ENCODE measurements at regions not wholly inside any gene's neighbourhood (a gene's known extent, or its start where the extent isn't known, plus 50 kb on each side); places are given as distances from the start of the nearest gene placed in this dataset.

DNA sequence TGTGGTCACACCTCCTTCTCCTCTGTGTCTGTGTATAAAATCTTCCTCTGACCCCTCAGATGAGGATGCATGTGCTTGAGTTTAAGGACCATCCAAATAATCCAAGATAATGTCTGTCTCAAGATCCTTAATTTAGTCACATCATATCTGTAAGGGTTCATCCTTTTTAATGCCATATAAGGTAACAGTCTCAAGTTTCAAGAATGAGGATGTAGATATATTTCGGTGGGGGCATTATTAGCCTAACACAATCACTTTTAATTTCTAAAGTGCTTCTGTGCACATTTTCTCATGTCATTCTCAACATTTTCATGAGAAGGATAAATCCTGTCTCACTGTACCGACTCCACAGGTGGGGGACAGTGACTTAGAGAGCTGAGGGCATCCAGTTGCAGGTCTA is 235.3 kb downstream of the BUB3 start:
- no peaks in the 10 kb centered on the region for H3K36me3 ChIP-seq
- intact Hi-C loops (cut with DNase I), result no loop called here
- WGBS, 2 donors, result 87 to 90% methylated on average over 2 of the region's 2 CpGs
- no peaks in the 10 kb centered on the region for H3K4me1 ChIP-seq
- TF ChIP-seq EP300 (IDR thresholded peaks at IDR 0.05), result no peak
- no peak for TF ChIP-seq POLR2AphosphoS5 (IDR thresholded peaks at IDR 0.05)
- TF ChIP-seq, protein P1, sequence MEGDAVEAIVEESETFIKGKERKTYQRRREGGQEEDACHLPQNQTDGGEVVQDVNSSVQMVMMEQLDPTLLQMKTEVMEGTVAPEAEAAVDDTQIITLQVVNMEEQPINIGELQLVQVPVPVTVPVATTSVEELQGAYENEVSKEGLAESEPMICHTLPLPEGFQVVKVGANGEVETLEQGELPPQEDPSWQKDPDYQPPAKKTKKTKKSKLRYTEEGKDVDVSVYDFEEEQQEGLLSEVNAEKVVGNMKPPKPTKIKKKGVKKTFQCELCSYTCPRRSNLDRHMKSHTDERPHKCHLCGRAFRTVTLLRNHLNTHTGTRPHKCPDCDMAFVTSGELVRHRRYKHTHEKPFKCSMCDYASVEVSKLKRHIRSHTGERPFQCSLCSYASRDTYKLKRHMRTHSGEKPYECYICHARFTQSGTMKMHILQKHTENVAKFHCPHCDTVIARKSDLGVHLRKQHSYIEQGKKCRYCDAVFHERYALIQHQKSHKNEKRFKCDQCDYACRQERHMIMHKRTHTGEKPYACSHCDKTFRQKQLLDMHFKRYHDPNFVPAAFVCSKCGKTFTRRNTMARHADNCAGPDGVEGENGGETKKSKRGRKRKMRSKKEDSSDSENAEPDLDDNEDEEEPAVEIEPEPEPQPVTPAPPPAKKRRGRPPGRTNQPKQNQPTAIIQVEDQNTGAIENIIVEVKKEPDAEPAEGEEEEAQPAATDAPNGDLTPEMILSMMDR (IDR thresholded peaks at IDR 0.05), result no peak
- TF ChIP-seq POLR2A (IDR thresholded peaks at IDR 0.05), result no peak
- DNase-seq, result no peak
- no peaks in the 10 kb centered on the region for H3K27me3 ChIP-seq
- no peak overlapping the region for H3K27ac ChIP-seq
- H3K9me3 ChIP-seq, result peaks cover 0 to 14% (median 7%) of the 10 kb centered on the region in 4 donors
- H3K4me3 ChIP-seq, result no peak overlapping the region

DNA sequence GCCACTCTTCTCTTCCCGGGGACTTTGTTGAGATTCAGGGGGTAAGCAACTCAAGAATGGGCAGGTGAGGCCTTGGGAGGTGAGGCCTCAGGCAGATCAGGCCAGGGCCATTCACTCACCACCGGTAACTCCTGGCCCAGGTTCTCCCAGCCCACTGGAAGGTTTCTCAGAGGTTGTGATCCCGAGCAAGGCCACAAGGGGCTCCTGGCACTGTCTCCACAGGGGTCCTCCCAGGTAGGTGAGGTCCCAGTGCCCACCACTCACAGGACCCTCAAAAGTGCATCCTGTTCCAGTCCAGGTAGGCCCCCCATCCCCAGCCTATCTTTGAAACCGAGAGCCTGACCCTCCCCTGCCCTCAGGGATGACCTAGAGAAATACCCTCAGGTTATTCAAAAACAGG is 236.1 kb downstream of the BUB3 start:
- DNase-seq, result no peak
- TF ChIP-seq EP300 (IDR thresholded peaks at IDR 0.05) (no peak), POLR2A (IDR thresholded peaks at IDR 0.05) (no peak), POLR2AphosphoS5 (IDR thresholded peaks at IDR 0.05) (no peak)
- TF ChIP-seq, protein P1 (IDR thresholded peaks at IDR 0.05), result no peak
- no peak overlapping the region for H3K4me3 ChIP-seq
- H3K27me3 ChIP-seq, result no peaks in the 10 kb centered on the region
- no peaks in the 10 kb centered on the region for H3K4me1 ChIP-seq
- H3K36me3 ChIP-seq, result no peaks in the 10 kb centered on the region
- no peak overlapping the region for H3K27ac ChIP-seq
- intact Hi-C loops (cut with DNase I), result no loop called here
- peaks cover 0 to 6% (median 4%) of the 10 kb centered on the region in 4 donors for H3K9me3 ChIP-seq
- WGBS, 2 donors, result 84 to 86% methylated on average over 4 of the region's 4 CpGs

DNA sequence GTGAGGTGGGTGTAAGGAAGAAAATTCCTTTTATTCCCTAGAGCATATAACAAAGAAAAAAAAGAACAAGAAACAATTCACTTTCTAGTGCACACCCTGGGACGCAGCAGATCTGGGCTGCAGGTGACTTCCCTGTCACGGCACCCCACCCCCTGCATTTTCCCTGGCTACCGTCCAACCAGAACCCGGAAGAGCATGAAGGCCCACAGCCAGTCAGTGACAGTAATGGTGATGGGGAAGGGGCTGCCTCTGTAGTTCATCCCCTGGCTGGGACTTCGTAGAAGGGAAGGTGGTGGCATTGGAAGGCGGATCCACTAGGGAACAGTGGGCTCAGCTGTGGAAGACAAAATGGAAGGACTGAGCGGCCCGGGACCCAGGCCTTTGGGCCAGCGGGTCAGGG is 236.7 kb downstream of the BUB3 start:
- Histone ChIP-seq H3K27ac (no peak overlapping the region), H3K4me3 (no peak overlapping the region), H3K27me3 (no peaks in the 10 kb centered on the region), H3K36me3 (no peaks in the 10 kb centered on the region), H3K9me3 (peaks cover 0 to under 1% (median 0%) of the 10 kb centered on the region in 4 donors), H3K4me1 (no peaks in the 10 kb centered on the region)
- no peak for TF ChIP-seq POLR2AphosphoS5 (IDR thresholded peaks at IDR 0.05)
- TF ChIP-seq POLR2A (IDR thresholded peaks at IDR 0.05), result no peak
- TF ChIP-seq, protein P1 (IDR thresholded peaks at IDR 0.05), result no peak
- TF ChIP-seq EP300 (IDR thresholded peaks at IDR 0.05), result no peak
- WGBS, 2 donors, result 64 to 83% methylated on average over 9 of the region's 9 CpGs
- DNase-seq, result no peak
- intact Hi-C loops (cut with DNase I), result no loop called here

DNA sequence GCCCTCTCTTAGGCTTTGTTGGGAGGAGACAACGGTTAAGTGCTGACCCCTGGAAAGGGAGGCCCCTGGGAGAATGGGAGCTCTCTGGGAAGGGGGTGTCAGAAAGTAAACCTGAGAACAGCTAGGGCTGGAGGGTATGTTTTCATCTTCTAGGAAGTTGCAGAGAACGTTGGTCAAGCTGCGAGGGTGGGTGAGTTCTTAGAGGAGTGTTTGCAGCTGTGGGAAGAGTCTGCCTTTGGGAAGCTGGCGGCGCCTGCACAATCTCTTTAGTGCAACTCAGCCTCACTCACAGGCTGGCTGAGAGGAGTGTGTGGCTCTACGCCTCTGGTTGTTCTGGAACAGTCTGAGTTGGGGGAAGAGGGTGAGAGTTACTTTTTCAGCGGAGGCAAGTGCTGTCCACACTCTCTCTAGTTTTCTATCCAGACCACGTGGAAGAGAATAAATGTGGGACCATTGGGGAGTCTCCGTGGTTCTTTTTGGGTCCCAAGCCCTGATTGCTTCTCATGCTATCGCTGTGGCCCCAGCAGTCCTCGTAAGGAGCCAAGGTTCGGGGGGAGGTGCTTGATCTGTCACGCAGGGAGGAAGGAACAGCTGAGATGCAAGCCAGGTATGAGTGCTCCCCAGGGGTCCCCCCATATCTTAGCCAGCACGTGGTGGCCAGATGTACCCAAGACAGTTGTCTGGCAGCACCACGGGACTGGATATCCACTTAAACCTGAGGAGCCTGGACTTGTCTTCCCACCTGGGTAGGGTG is 237.2 kb downstream of the BUB3 start:
- Histone ChIP-seq H3K9me3 (no peaks in the 10 kb centered on the region), H3K4me3 (no peak overlapping the region), H3K36me3 (no peaks in the 10 kb centered on the region), H3K27ac (no peak overlapping the region), H3K27me3 (no peaks in the 10 kb centered on the region), H3K4me1 (no peaks in the 10 kb centered on the region)
- no peak for DNase-seq
- intact Hi-C loops (cut with DNase I), result no loop called here
- TF ChIP-seq EP300 (IDR thresholded peaks at IDR 0.05) (no peak), POLR2AphosphoS5 (IDR thresholded peaks at IDR 0.05) (no peak), POLR2A (IDR thresholded peaks at IDR 0.05) (no peak)
- TF ChIP-seq, protein P1 (IDR thresholded peaks at IDR 0.05), result no peak
- WGBS, 2 donors, result 66 to 74% methylated on average over 15 of the region's 15 CpGs

All from sigmoid colon (tissue), 6 donors.